ENCODE measurements at regions not wholly inside any gene's neighbourhood (a gene's known extent, or its start where the extent isn't known, plus 50 kb on each side); places are given as distances from the start of the nearest gene placed in this dataset.

DNA sequence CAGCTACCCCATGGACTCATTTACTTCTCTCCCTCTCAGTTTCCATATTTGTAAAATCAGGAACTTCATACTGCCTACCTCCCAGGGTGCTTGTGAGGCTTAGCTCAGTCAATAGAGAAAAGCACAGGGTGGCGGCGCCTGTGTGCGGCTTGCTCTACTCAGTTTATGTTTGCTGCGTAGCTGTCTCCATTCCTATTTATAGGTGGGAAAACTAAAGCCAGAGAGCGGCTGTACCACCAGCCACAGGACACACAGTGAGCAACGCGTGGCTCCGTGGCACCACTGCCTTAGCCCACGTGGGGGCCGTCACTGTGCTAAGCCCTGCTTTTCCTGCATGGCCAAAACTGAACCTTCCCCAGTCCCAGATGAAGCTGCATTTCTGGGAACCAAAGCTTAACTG, 292.4 kb downstream of the TEX29 start:
- no peaks in the 10 kb centered on the region for H3K9me3 ChIP-seq
- H3K27me3 ChIP-seq = peaks cover 0 to 30% (median 0%) of the 10 kb centered on the region in 4 donors
- 91% methylated on average over 10 of the region's 10 CpGs for WGBS
- H3K4me1 ChIP-seq = no peaks in the 10 kb centered on the region
- no peaks in the 10 kb centered on the region for H3K36me3 ChIP-seq
- DNase-seq (ENCODE audit: extremely low spot score) = no peak
- intact Hi-C loops (cut with DNase I) = no loop called here
- H3K4me3 ChIP-seq = no peak overlapping the region
- TF ChIP-seq, protein P1, sequence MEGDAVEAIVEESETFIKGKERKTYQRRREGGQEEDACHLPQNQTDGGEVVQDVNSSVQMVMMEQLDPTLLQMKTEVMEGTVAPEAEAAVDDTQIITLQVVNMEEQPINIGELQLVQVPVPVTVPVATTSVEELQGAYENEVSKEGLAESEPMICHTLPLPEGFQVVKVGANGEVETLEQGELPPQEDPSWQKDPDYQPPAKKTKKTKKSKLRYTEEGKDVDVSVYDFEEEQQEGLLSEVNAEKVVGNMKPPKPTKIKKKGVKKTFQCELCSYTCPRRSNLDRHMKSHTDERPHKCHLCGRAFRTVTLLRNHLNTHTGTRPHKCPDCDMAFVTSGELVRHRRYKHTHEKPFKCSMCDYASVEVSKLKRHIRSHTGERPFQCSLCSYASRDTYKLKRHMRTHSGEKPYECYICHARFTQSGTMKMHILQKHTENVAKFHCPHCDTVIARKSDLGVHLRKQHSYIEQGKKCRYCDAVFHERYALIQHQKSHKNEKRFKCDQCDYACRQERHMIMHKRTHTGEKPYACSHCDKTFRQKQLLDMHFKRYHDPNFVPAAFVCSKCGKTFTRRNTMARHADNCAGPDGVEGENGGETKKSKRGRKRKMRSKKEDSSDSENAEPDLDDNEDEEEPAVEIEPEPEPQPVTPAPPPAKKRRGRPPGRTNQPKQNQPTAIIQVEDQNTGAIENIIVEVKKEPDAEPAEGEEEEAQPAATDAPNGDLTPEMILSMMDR (IDR thresholded peaks at IDR 0.05) = no peak
- TF ChIP-seq POLR2A (IDR thresholded peaks at IDR 0.05; ENCODE audit: low read depth) = no peak
- no peak for TF ChIP-seq POLR2AphosphoS5 (IDR thresholded peaks at IDR 0.05)
- TF ChIP-seq EP300 (IDR thresholded peaks at IDR 0.05) = no peak
- no peak overlapping the region for H3K27ac ChIP-seq (replicated peaks in 1 of 4)

DNA sequence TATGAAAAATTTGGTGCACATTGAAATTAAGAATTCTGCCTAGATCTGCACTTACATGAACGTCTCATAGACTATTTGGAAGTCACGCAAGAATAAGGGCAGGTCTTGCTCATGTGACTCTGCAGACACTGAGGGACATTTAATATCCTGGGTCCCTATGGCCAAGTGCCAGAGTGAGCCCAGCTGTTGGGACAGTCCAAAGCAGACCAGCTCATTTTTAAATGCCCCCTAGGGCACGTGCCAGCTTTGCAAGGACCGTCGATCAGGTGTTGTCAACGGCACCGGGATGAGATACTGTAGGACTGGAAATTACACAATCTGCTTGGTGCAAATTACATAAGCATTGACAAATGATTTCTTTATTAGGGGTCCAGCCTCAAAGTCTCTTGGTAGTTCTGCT, 293.6 kb downstream of the TEX29 start:
- Histone ChIP-seq H3K9me3 (no peaks in the 10 kb centered on the region), H3K27me3 (peaks cover 0 to 30% (median 0%) of the 10 kb centered on the region in 4 donors), H3K27ac (replicated peaks in 1 of 4) (no peak overlapping the region), H3K4me1 (no peaks in the 10 kb centered on the region), H3K36me3 (no peaks in the 10 kb centered on the region), H3K4me3 (no peak overlapping the region)
- 54% methylated on average over 6 of the region's 7 CpGs for WGBS
- no peak for DNase-seq (ENCODE audit: extremely low spot score)
- intact Hi-C loops (cut with DNase I) = no loop called here
- TF ChIP-seq EP300 (IDR thresholded peaks at IDR 0.05) (no peak), POLR2AphosphoS5 (IDR thresholded peaks at IDR 0.05) (no peak), POLR2A (IDR thresholded peaks at IDR 0.05; ENCODE audit: low read depth) (no peak)
- TF ChIP-seq, protein P1 (IDR thresholded peaks at IDR 0.05) = no peak

DNA sequence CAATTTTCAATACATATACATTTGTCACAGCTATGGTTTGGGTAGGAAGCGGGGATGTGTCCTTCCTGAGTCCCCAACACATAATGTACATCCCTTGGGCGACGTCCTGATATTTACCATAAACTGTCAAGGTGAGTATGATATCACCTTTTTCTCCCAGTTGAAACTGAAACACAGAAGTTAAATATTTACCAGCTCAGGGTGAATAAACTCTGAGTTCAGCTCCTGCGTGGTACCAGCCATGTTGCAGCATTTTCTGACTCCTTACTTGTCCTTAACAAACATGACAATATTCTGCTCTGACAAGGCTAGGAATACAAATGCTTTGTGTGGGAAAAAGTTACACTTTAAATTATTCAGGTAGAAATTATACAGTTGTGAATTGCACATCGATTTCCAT, 294.2 kb downstream of the TEX29 start:
- TF ChIP-seq, protein P1 (IDR thresholded peaks at IDR 0.05) = no peak
- no peak for TF ChIP-seq POLR2AphosphoS5 (IDR thresholded peaks at IDR 0.05)
- no peak for TF ChIP-seq POLR2A (IDR thresholded peaks at IDR 0.05; ENCODE audit: low read depth)
- TF ChIP-seq EP300 (IDR thresholded peaks at IDR 0.05) = no peak
- DNase-seq (ENCODE audit: extremely low spot score) = no peak
- intact Hi-C loops (cut with DNase I) = no loop called here

DNA sequence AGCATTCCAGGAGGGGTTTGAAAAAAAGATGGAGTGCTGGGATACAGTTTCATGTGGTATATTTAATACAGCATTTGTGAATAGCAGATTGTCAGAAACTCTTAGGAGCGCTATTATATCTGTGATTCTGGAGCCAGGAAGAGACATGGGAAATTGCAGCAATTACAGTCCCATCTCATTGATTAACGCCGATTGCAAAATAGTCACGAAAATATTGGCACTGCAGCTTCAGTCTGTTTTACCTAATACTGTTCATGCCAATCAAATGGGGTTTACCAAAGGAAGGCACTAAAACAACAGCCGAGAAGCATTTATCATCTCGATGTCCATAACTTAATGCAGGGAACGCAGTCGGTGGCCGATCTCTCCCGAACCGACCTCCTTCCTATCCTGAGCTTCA, 295.8 kb downstream of the TEX29 start:
- WGBS = 86% methylated on average over 11 of the region's 11 CpGs
- no peaks in the 10 kb centered on the region for H3K9me3 ChIP-seq
- no peaks in the 10 kb centered on the region for H3K4me1 ChIP-seq
- intact Hi-C loops (cut with DNase I) = no loop called here
- H3K36me3 ChIP-seq = no peaks in the 10 kb centered on the region
- H3K27me3 ChIP-seq = peaks cover 0 to 27% (median 0%) of the 10 kb centered on the region in 4 donors
- no peak overlapping the region for H3K27ac ChIP-seq (replicated peaks in 1 of 4)
- no peak for DNase-seq (ENCODE audit: extremely low spot score)
- TF ChIP-seq EP300 (IDR thresholded peaks at IDR 0.05) (no peak), POLR2A (IDR thresholded peaks at IDR 0.05; ENCODE audit: low read depth) (no peak), POLR2AphosphoS5 (IDR thresholded peaks at IDR 0.05) (no peak)
- TF ChIP-seq, protein P1 (IDR thresholded peaks at IDR 0.05) = no peak
- H3K4me3 ChIP-seq = no peak overlapping the region

More for the DNA sequence above, 294.2 kb downstream of the TEX29 start:
- Histone ChIP-seq H3K27me3 (peaks cover 0 to 30% (median 0%) of the 10 kb centered on the region in 4 donors), H3K36me3 (no peaks in the 10 kb centered on the region), H3K4me3 (no peak overlapping the region), H3K4me1 (no peaks in the 10 kb centered on the region), H3K27ac (replicated peaks in 1 of 4) (no peak overlapping the region), H3K9me3 (no peaks in the 10 kb centered on the region)
- WGBS = 86% methylated on average over 5 of the region's 5 CpGs

DNA sequence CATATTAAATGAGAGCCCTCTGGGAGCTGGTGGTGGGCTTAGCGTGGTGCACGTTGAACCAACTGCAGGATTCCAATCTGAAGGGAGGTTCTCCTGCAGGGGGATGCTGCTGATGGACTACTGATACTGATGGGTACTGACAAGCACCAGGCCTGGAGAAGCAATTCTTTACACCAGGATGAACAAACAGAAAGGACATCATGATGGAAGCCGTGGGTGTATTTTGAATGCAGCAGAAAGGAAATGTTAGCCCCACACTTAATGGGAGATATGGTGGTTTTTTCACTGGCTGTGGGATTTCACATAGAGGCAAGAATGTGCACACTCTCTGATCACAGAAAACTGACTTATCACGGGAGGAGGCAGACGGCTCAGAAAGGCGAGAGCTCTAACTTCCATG, 299.7 kb downstream of the TEX29 start:
- no peak for DNase-seq (ENCODE audit: extremely low spot score)
- no peak overlapping the region for H3K27ac ChIP-seq (replicated peaks in 1 of 4)
- TF ChIP-seq POLR2A (IDR thresholded peaks at IDR 0.05; ENCODE audit: low read depth) (no peak), EP300 (IDR thresholded peaks at IDR 0.05) (no peak), POLR2AphosphoS5 (IDR thresholded peaks at IDR 0.05) (no peak)
- TF ChIP-seq, protein P1 (IDR thresholded peaks at IDR 0.05) = no peak
- WGBS = 83% methylated on average over 6 of the region's 6 CpGs
- H3K9me3 ChIP-seq = no peaks in the 10 kb centered on the region
- intact Hi-C loops (cut with DNase I) = no loop called here
- H3K4me1 ChIP-seq = no peaks in the 10 kb centered on the region
- peaks cover 0 to 5% (median 0%) of the 10 kb centered on the region in 4 donors for H3K27me3 ChIP-seq
- H3K4me3 ChIP-seq = no peak overlapping the region
- H3K36me3 ChIP-seq = no peaks in the 10 kb centered on the region

Measured in esophagus muscularis mucosa (tissue), 4 donors.